ENCODE measurements at regions not wholly inside any gene's neighbourhood (a gene's known extent, or its start where the extent isn't known, plus 50 kb on each side); places are given as distances from the start of the nearest gene placed in this dataset.
"Not testable (repeated sequence)": the region's sequence is repeated elsewhere in the genome, so short reads cannot be mapped to it uniquely, and the experiment has no call there.

DNA sequence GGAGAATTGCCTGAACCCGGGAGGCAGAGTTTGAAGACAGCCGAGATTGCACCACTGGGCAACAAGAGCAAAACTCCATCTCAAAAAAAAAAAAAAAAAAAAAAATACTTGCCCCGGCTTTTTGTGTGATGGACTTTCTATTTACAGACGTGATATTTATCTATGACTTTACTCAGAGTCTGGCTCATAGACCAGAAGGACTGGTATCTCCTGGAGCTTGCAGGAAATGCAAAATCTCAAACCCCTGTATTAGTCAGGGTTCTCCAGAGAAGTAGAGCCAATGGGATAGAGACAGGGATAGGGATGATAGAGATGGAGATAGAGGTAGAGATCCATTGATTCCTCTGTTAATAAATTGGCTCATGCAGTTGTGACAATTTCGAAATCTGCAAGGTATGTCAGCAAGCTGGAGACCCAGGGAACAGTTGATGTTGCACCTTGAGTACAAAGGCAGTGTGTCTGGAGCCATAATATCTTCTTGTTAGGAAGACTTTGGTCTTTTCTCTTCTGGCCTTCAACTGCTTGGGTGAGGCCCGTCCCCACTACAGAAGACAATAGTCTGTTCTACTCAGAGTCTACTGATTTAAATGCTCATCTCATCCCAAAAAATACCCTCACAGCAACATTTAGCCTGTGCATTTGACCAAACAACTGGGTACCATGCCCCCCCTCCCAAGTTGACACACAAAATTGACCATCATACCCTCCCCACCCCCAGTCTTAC lies 195.4 kb upstream of the MSX2 start:
- no peaks in the 10 kb centered on the region for H3K27me3 ChIP-seq (ENCODE audit: control insufficient read depth in 1 of 2, insufficient read depth in 2 of 2, low read length in 2 of 2)

GRCh38 chr5:174529925-174530681 lies 194.3 kb upstream of the MSX2 start:
- Histone ChIP-seq H3K27me3 (ENCODE audit: control insufficient read depth in 1 of 2, insufficient read depth in 2 of 2, low read length in 2 of 2) (no peaks in the 10 kb centered on the region), H3K4me1 (ENCODE audit: control insufficient read depth in 2 of 2, insufficient read depth in 2 of 2, low read length in 1 of 2) (peaks cover 0 to 16% of the 10 kb centered on the region in 2 donors), H3K36me3 (ENCODE audit: control insufficient read depth in 2 of 2, insufficient read depth in 2 of 2, low read length in 1 of 2) (no peaks in the 10 kb centered on the region), H3K27ac (ENCODE audit: low read depth in 2 of 2, low read length in 1 of 2) (no peak overlapping the region), H3K9me3 (ENCODE audit: control insufficient read depth in 2 of 2, insufficient read depth in 1 of 2, low read depth in 1 of 2, low read length in 1 of 2) (no peaks in the 10 kb centered on the region), H3K4me3 (ENCODE audit: low read depth in 1 of 2, low read length in 2 of 2) (no peak overlapping the region)
- 85 to 86% methylated on average over 9 of the region's 9 CpGs for WGBS, 2 donors

More for the DNA sequence above, 195.4 kb upstream of the MSX2 start:
- H3K9me3 ChIP-seq (ENCODE audit: control insufficient read depth in 2 of 2, insufficient read depth in 1 of 2, low read depth in 1 of 2, low read length in 1 of 2): no peaks in the 10 kb centered on the region
- H3K4me3 ChIP-seq (ENCODE audit: low read depth in 1 of 2, low read length in 2 of 2): no peak overlapping the region
- no peak overlapping the region for H3K27ac ChIP-seq (ENCODE audit: low read depth in 2 of 2, low read length in 1 of 2)
- peaks cover 0 to 11% of the 10 kb centered on the region in 2 donors for H3K4me1 ChIP-seq (ENCODE audit: control insufficient read depth in 2 of 2, insufficient read depth in 2 of 2, low read length in 1 of 2)
- WGBS, 2 donors: 69 to 77% methylated on average over 6 of the region's 6 CpGs
- H3K36me3 ChIP-seq (ENCODE audit: control insufficient read depth in 2 of 2, insufficient read depth in 2 of 2, low read length in 1 of 2): no peaks in the 10 kb centered on the region

DNA sequence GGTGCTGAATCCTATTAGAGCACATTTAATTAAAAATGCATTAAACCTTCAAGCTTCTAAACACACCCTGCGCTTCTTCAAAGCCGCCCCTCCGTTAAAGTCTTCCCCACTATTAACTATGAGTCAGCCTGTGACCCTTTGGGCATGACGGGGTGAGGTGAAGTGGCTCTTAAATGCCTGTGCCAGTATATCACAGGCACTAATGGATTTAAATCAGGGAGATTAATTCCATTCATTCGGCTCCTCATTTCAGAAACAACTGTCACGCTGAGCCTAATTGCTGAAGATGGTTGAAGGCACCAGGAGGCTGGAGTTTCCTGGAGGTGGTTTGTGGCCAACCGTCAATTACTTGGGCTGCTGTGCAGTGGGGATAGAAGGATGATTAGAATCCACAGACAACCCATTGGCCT lies 192.6 kb upstream of the MSX2 start:
- 45 to 60% methylated on average over 7 of the region's 7 CpGs for WGBS, 2 donors

GRCh38 chr5:174532455-174533453 lies 191.6 kb upstream of the MSX2 start:
- no peaks in the 10 kb centered on the region for H3K27me3 ChIP-seq (ENCODE audit: control insufficient read depth in 1 of 2, insufficient read depth in 2 of 2, low read length in 2 of 2)
- H3K27ac ChIP-seq (ENCODE audit: low read depth in 2 of 2, low read length in 1 of 2): peak overlapping the region; percentile 9 to 26
- WGBS, 2 donors: 22 to 26% methylated on average over 19 of the region's 19 CpGs
- H3K4me3 ChIP-seq (ENCODE audit: low read depth in 1 of 2, low read length in 2 of 2): no peak overlapping the region
- H3K4me1 ChIP-seq (ENCODE audit: control insufficient read depth in 2 of 2, insufficient read depth in 2 of 2, low read length in 1 of 2): peaks cover 0 to 16% of the 10 kb centered on the region in 2 donors
- H3K9me3 ChIP-seq (ENCODE audit: control insufficient read depth in 2 of 2, insufficient read depth in 1 of 2, low read depth in 1 of 2, low read length in 1 of 2): no peaks in the 10 kb centered on the region
- no peaks in the 10 kb centered on the region for H3K36me3 ChIP-seq (ENCODE audit: control insufficient read depth in 2 of 2, insufficient read depth in 2 of 2, low read length in 1 of 2)

More for the DNA sequence above, 192.6 kb upstream of the MSX2 start:
- no peak overlapping the region for H3K27ac ChIP-seq (ENCODE audit: low read depth in 2 of 2, low read length in 1 of 2)
- H3K9me3 ChIP-seq (ENCODE audit: control insufficient read depth in 2 of 2, insufficient read depth in 1 of 2, low read depth in 1 of 2, low read length in 1 of 2): no peaks in the 10 kb centered on the region
- H3K36me3 ChIP-seq (ENCODE audit: control insufficient read depth in 2 of 2, insufficient read depth in 2 of 2, low read length in 1 of 2): no peaks in the 10 kb centered on the region
- H3K4me1 ChIP-seq (ENCODE audit: control insufficient read depth in 2 of 2, insufficient read depth in 2 of 2, low read length in 1 of 2): peaks cover 0 to 16% of the 10 kb centered on the region in 2 donors
- H3K27me3 ChIP-seq (ENCODE audit: control insufficient read depth in 1 of 2, insufficient read depth in 2 of 2, low read length in 2 of 2): no peaks in the 10 kb centered on the region
- H3K4me3 ChIP-seq (ENCODE audit: low read depth in 1 of 2, low read length in 2 of 2): no peak overlapping the region

- H3K4me1 ChIP-seq (ENCODE audit: control insufficient read depth in 2 of 2, insufficient read depth in 2 of 2, low read length in 1 of 2): peaks cover 0 to 16% of the 10 kb centered on the region in 2 donors
- H3K27ac ChIP-seq (ENCODE audit: low read depth in 2 of 2, low read length in 1 of 2): no peak overlapping the region
- 43 to 51% methylated on average over 5 of the region's 5 CpGs for WGBS, 2 donors
- no peaks in the 10 kb centered on the region for H3K27me3 ChIP-seq (ENCODE audit: control insufficient read depth in 1 of 2, insufficient read depth in 2 of 2, low read length in 2 of 2)
- H3K36me3 ChIP-seq (ENCODE audit: control insufficient read depth in 2 of 2, insufficient read depth in 2 of 2, low read length in 1 of 2): no peaks in the 10 kb centered on the region
- no peak overlapping the region for H3K4me3 ChIP-seq (ENCODE audit: low read depth in 1 of 2, low read length in 2 of 2)
- H3K9me3 ChIP-seq (ENCODE audit: control insufficient read depth in 2 of 2, insufficient read depth in 1 of 2, low read depth in 1 of 2, low read length in 1 of 2): no peaks in the 10 kb centered on the region
Observed at GRCh38 chr5:174533751-174534241, 190.6 kb upstream of the MSX2 start.

GRCh38 chr5:174535669-174536068 lies 188.7 kb upstream of the MSX2 start:
- 84 to 87% methylated on average over 3 of the region's 3 CpGs for WGBS, 2 donors
- H3K4me3 ChIP-seq (ENCODE audit: low read depth in 1 of 2, low read length in 2 of 2): no peak overlapping the region
- peaks cover 0 to 16% of the 10 kb centered on the region in 2 donors for H3K4me1 ChIP-seq (ENCODE audit: control insufficient read depth in 2 of 2, insufficient read depth in 2 of 2, low read length in 1 of 2)
- H3K9me3 ChIP-seq (ENCODE audit: control insufficient read depth in 2 of 2, insufficient read depth in 1 of 2, low read depth in 1 of 2, low read length in 1 of 2): no peaks in the 10 kb centered on the region
- H3K36me3 ChIP-seq (ENCODE audit: control insufficient read depth in 2 of 2, insufficient read depth in 2 of 2, low read length in 1 of 2): no peaks in the 10 kb centered on the region
- H3K27ac ChIP-seq (ENCODE audit: low read depth in 2 of 2, low read length in 1 of 2): no peak overlapping the region
- no peaks in the 10 kb centered on the region for H3K27me3 ChIP-seq (ENCODE audit: control insufficient read depth in 1 of 2, insufficient read depth in 2 of 2, low read length in 2 of 2)

- H3K9me3 ChIP-seq (ENCODE audit: control insufficient read depth in 2 of 2, insufficient read depth in 1 of 2, low read depth in 1 of 2, low read length in 1 of 2); H3K4me3 ChIP-seq (ENCODE audit: low read depth in 1 of 2, low read length in 2 of 2): not testable (repeated sequence)
Observed at GRCh38 chr5:174539823-174540222, 184.6 kb upstream of the MSX2 start.

DNA sequence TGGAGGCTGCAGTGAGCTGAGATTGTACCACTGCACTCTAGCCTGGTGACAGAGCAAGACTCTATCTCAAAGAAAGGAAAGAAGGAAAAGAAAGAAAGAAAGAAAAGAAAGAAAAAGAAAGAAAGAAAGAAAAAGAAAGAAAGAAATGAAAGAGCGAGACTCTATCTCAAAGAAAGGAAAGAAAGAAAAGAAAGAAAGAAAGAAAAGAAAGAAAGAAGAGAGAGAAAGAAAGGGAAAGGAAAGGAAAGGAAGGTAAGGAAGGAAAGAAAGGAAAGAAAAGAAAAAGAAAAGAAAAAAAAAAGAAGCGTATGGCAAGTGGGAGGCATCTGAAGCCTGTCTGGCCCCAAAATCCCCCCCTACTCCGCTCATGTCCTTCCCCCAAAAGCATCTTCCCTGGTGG lies 182.3 kb upstream of the MSX2 start:
- Histone ChIP-seq H3K36me3 (ENCODE audit: control insufficient read depth in 2 of 2, insufficient read depth in 2 of 2, low read length in 1 of 2) (no peaks in the 10 kb centered on the region), H3K27ac (ENCODE audit: low read depth in 2 of 2, low read length in 1 of 2) (no peak overlapping the region), H3K4me1 (ENCODE audit: control insufficient read depth in 2 of 2, insufficient read depth in 2 of 2, low read length in 1 of 2) (no peaks in the 10 kb centered on the region), H3K4me3 (ENCODE audit: low read depth in 1 of 2, low read length in 2 of 2) (no peak overlapping the region), H3K9me3 (ENCODE audit: control insufficient read depth in 2 of 2, insufficient read depth in 1 of 2, low read depth in 1 of 2, low read length in 1 of 2) (no peaks in the 10 kb centered on the region), H3K27me3 (ENCODE audit: control insufficient read depth in 1 of 2, insufficient read depth in 2 of 2, low read length in 2 of 2) (no peaks in the 10 kb centered on the region)
- 80 to 93% methylated on average over 3 of the region's 3 CpGs for WGBS, 2 donors

More at GRCh38 chr5:174539823-174540222, 184.6 kb upstream of the MSX2 start:
- 70% methylated on average over 2 of the region's 5 CpGs; no CpG with 5 or more reads in 1 of the 2 donors for WGBS, 2 donors
- not testable (repeated sequence) for H3K4me1 ChIP-seq (ENCODE audit: control insufficient read depth in 2 of 2, insufficient read depth in 2 of 2, low read length in 1 of 2); H3K27me3 ChIP-seq (ENCODE audit: control insufficient read depth in 1 of 2, insufficient read depth in 2 of 2, low read length in 2 of 2); H3K36me3 ChIP-seq (ENCODE audit: control insufficient read depth in 2 of 2, insufficient read depth in 2 of 2, low read length in 1 of 2); H3K27ac ChIP-seq (ENCODE audit: low read depth in 2 of 2, low read length in 1 of 2)

GRCh38 chr5:174542471-174542870 lies 181.9 kb upstream of the MSX2 start:
- WGBS, 2 donors: 79 to 91% methylated on average over 10 of the region's 10 CpGs
- H3K27ac ChIP-seq (ENCODE audit: low read depth in 2 of 2, low read length in 1 of 2): no peak overlapping the region
- H3K9me3 ChIP-seq (ENCODE audit: control insufficient read depth in 2 of 2, insufficient read depth in 1 of 2, low read depth in 1 of 2, low read length in 1 of 2): no peaks in the 10 kb centered on the region
- no peak overlapping the region for H3K4me3 ChIP-seq (ENCODE audit: low read depth in 1 of 2, low read length in 2 of 2)
- no peaks in the 10 kb centered on the region for H3K27me3 ChIP-seq (ENCODE audit: control insufficient read depth in 1 of 2, insufficient read depth in 2 of 2, low read length in 2 of 2)
- H3K4me1 ChIP-seq (ENCODE audit: control insufficient read depth in 2 of 2, insufficient read depth in 2 of 2, low read length in 1 of 2): no peaks in the 10 kb centered on the region
- H3K36me3 ChIP-seq (ENCODE audit: control insufficient read depth in 2 of 2, insufficient read depth in 2 of 2, low read length in 1 of 2): no peaks in the 10 kb centered on the region
